OCI-LY1 (cell line): ENCODE measurements at regions not wholly inside any gene's neighbourhood (a gene's known extent, or its start where the extent isn't known, plus 50 kb on each side); places are given as distances from the start of the nearest gene placed in this dataset.

Source experiments
- CTCF ChIP-seq: fragments of 200-600 bp; sonication (generic), shearing (Covaris generic); IDR thresholded peaks from 2 replicates; pipeline ENCODE4 v1.5.1; 2017; ENCODE audit warnings: mild to moderate bottlenecking, antibody characterized with exemption, low read length, moderate library complexity, mixed read lengths
- EZH2 ChIP-seq: fragments of 200-600 bp; sonication (generic), shearing (Covaris generic); IDR thresholded peaks from 2 replicates; pipeline ENCODE4 v1.8.0; 2017; ENCODE audit warnings: borderline replicate concordance, mixed run types, mild to moderate bottlenecking, antibody characterized with exemption, low read length, moderate library complexity, mixed read lengths

- TF ChIP-seq CTCF (no peak), EZH2 (no peak)
Observed at GRCh38 chr14:39868949-39869348, 436.7 kb upstream of the FBXO33 start.
